Neural cell (in vitro differentiated cells): ENCODE measurements at regions not wholly inside any gene's neighbourhood (a gene's known extent, or its start where the extent isn't known, plus 50 kb on each side); places are given as distances from the start of the nearest gene placed in this dataset.

ENCODE experiments used
- H2AFZ ChIP-seq: fragments of 200-600, 300-800 bp; sonication (generic), shearing (Covaris generic); 2 replicates; pipeline ENCODE4 v1.6.0; 2014; ENCODE audit warnings: low read depth, mild to moderate bottlenecking, antibody characterized with exemption, low read length, moderate library complexity
- H3F3A ChIP-seq: fragments of 200-600 bp; shearing (Covaris generic); 2 replicates; pipeline ENCODE4 v1.6.1; 2016; ENCODE audit warnings: mild to moderate bottlenecking, moderate library complexity, mixed read lengths, antibody characterized with exemption, low read length; ENCODE audit not compliant: insufficient read depth, poor library complexity, severe bottlenecking
- H3K27ac ChIP-seq: fragments of 200-600, 300-800 bp; sonication (generic), shearing (Covaris generic); 2 replicates; pipeline ENCODE4 v1.5.1; 2014; ENCODE audit warnings: mild to moderate bottlenecking, low read length, moderate library complexity
- H3K27me3 ChIP-seq: fragments of 300-800, 200-600 bp; sonication (generic), shearing (Covaris generic); 2 replicates; pipeline ENCODE4 v1.6.0; 2014; ENCODE audit warnings: mild to moderate bottlenecking, low read depth, low read length, moderate library complexity; ENCODE audit not compliant: insufficient read depth
- H3K36me3 ChIP-seq: fragments of 300-800, 200-600 bp; sonication (generic), shearing (Covaris generic); 2 replicates; pipeline ENCODE4 v1.5.1; 2014; ENCODE audit warnings: mild to moderate bottlenecking, antibody characterized with exemption, low read length, moderate library complexity; ENCODE audit not compliant: insufficient read depth
- H3K4me2 ChIP-seq: fragments of 300-800, 200-600 bp; sonication (generic), shearing (Covaris generic); 2 replicates; pipeline ENCODE4 v1.6.0; 2014; ENCODE audit warnings: mild to moderate bottlenecking, low read length
- H3K4me3 ChIP-seq: fragments of 300-800, 200-600 bp; sonication (generic), shearing (Covaris generic); 2 replicates; pipeline ENCODE4 v1.5.1; 2014; ENCODE audit warnings: mild to moderate bottlenecking, low read length, moderate library complexity
- H3K79me2 ChIP-seq: fragments of 200-600 bp; shearing (Covaris generic); replicated peaks from 2 replicates; pipeline ENCODE4 v1.6.0; 2014; ENCODE audit warnings: mild to moderate bottlenecking, low read length, moderate library complexity; ENCODE audit not compliant: insufficient read depth
- H3K9ac ChIP-seq: fragments of 300-800, 200-600 bp; sonication (generic), shearing (Covaris generic); 2 replicates; pipeline ENCODE4 v1.6.1; 2016; ENCODE audit warnings: mild to moderate bottlenecking, low read length, mixed read lengths
- H3K9me2 ChIP-seq: fragments of 200-600 bp; shearing (Covaris generic); 2 replicates; pipeline ENCODE4 v1.6.1; 2016; ENCODE audit warnings: mild to moderate bottlenecking, low read length, mixed read lengths; ENCODE audit not compliant: insufficient read depth
- H3K9me3 ChIP-seq: fragments of 200-600, 300-800 bp; sonication (generic), shearing (Covaris generic); 2 replicates; pipeline ENCODE4 v1.6.1; 2016; ENCODE audit warnings: mild to moderate bottlenecking, mixed run types, low read length, moderate library complexity, mixed read lengths
- H4K20me1 ChIP-seq: fragments of 200-600 bp; shearing (Covaris generic); 2 replicates; pipeline ENCODE4 v1.6.1; 2016; ENCODE audit warnings: mild to moderate bottlenecking, mixed run types; ENCODE audit not compliant: insufficient read depth
- EP300 ChIP-seq: fragments of 450-650 bp; conservative IDR thresholded peaks from 2 replicates; pipeline ENCODE4 v1.6.1; 2014; ENCODE audit warnings: antibody characterized with exemption, mild to moderate bottlenecking, moderate library complexity; ENCODE audit not compliant: poor library complexity, severe bottlenecking
- EZH2 ChIP-seq: fragments of 200-600, 300-800 bp; shearing (Covaris generic), sonication (generic); IDR thresholded peaks from 2 replicates; pipeline ENCODE4 v1.6.1; 2014; ENCODE audit warnings: antibody characterized with exemption, low read length, borderline replicate concordance, mild to moderate bottlenecking; ENCODE audit not compliant: insufficient read depth, poor library complexity, severe bottlenecking
- MXI1 ChIP-seq: fragments of 450-650 bp; conservative IDR thresholded peaks from 2 replicates; pipeline ENCODE4 v1.6.1; 2014; ENCODE audit warnings: antibody characterized with exemption, mild to moderate bottlenecking; ENCODE audit not compliant: poor library complexity, severe bottlenecking
- POLR2AphosphoS5 ChIP-seq: IDR thresholded peaks from 2 replicates; pipeline ENCODE4 v1.6.1; 2012
- RAD21 ChIP-seq: fragments of 450-650 bp; conservative IDR thresholded peaks from 2 replicates; pipeline ENCODE4 v1.6.1; 2014; ENCODE audit warnings: antibody characterized with exemption, mild to moderate bottlenecking, moderate library complexity
- SMC3 ChIP-seq: fragments of 450-650 bp; conservative IDR thresholded peaks from 2 replicates; pipeline ENCODE4 v1.6.1; 2014; ENCODE audit warnings: antibody characterized with exemption, mild to moderate bottlenecking, moderate library complexity; ENCODE audit not compliant: poor library complexity
- TAF1 ChIP-seq: IDR thresholded peaks from 2 replicates; pipeline ENCODE4 v1.6.1; 2012; ENCODE audit warnings: low read depth
- TF ChIP-seq, protein P1 (sequence below): fragments of 450-650 bp; IDR thresholded peaks from 2 replicates; pipeline ENCODE4 v1.5.1; 2014; ENCODE audit warnings: antibody characterized with exemption, mild to moderate bottlenecking, moderate library complexity; ENCODE audit not compliant: poor library complexity, severe bottlenecking
- TF ChIP-seq, protein P2 (sequence below): IDR thresholded peaks from 2 replicates; pipeline ENCODE4 v1.6.1; 2012; ENCODE audit warnings: borderline replicate concordance

DNA sequence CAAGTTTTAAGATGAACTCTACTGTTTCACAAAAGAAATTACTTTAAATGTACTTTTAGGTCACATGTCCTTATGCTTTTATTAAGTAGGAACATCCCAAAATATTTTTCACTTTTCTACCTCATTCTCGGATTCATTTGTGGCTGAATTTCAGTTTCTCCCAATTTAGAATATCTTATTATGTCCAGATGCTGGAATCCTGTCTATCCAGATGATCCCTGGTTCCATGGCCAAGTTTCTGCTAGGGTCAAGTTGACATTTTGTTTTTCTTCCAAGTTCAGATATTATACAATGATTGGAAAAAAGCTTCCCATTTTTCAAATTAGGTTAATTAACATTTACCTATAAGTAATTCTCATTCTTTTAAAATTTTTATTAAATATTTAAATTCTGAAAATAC lies 181.8 kb upstream of the SLC16A7 start:
- Histone ChIP-seq H3K27ac (no peak overlapping the region), H3K36me3 (no peaks in the 10 kb centered on the region), H3K9me3 (no peaks in the 10 kb centered on the region), H2AFZ (no peak overlapping the region), H4K20me1 (no peaks in the 10 kb centered on the region), H3K27me3 (no peaks in the 10 kb centered on the region), H3K9me2 (no peaks in the 10 kb centered on the region), H3K4me3 (no peak overlapping the region), H3K79me2 (no peaks in the 10 kb centered on the region), H3F3A (no peaks in the 10 kb centered on the region), H3K4me2 (no peak overlapping the region), H3K9ac (no peak overlapping the region)
- no peak for TF ChIP-seq EP300
- no peak for TF ChIP-seq POLR2AphosphoS5
- no peak for TF ChIP-seq MXI1

DNA sequence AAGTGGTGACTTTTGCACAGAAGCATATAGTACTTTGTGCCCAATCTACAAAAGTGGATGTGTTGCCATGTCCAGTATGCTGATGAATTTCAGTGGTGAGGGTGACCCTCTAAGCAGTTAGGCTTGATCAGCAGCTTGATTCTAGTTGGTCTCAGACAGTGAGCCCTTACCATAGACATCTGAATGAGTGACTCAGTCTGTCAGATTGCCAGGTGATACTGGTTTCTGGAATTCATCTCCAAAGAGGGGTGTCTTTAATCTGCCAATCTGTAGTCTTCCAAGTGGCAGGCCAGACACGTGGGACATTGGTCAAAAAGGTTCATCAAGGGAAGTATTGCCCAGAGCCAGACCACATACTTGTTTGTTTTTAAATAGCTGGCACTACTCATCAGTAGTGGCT lies 187.4 kb upstream of the SLC16A7 start:
- Histone ChIP-seq H4K20me1 (no peaks in the 10 kb centered on the region), H3K4me2 (no peak overlapping the region), H2AFZ (no peak overlapping the region), H3K9ac (no peak overlapping the region), H3K79me2 (no peaks in the 10 kb centered on the region), H3F3A (no peaks in the 10 kb centered on the region), H3K4me3 (no peak overlapping the region), H3K27ac (no peak overlapping the region), H3K36me3 (no peaks in the 10 kb centered on the region), H3K27me3 (no peaks in the 10 kb centered on the region), H3K9me2 (no peaks in the 10 kb centered on the region), H3K9me3 (no peaks in the 10 kb centered on the region)
- TF ChIP-seq, protein P1, sequence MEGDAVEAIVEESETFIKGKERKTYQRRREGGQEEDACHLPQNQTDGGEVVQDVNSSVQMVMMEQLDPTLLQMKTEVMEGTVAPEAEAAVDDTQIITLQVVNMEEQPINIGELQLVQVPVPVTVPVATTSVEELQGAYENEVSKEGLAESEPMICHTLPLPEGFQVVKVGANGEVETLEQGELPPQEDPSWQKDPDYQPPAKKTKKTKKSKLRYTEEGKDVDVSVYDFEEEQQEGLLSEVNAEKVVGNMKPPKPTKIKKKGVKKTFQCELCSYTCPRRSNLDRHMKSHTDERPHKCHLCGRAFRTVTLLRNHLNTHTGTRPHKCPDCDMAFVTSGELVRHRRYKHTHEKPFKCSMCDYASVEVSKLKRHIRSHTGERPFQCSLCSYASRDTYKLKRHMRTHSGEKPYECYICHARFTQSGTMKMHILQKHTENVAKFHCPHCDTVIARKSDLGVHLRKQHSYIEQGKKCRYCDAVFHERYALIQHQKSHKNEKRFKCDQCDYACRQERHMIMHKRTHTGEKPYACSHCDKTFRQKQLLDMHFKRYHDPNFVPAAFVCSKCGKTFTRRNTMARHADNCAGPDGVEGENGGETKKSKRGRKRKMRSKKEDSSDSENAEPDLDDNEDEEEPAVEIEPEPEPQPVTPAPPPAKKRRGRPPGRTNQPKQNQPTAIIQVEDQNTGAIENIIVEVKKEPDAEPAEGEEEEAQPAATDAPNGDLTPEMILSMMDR = no peak
- TF ChIP-seq EZH2 (no peak), POLR2AphosphoS5 (no peak), SMC3 (no peak), TAF1 (no peak), RAD21 (no peak), MXI1 (no peak), EP300 (no peak)
- TF ChIP-seq, protein P2, sequence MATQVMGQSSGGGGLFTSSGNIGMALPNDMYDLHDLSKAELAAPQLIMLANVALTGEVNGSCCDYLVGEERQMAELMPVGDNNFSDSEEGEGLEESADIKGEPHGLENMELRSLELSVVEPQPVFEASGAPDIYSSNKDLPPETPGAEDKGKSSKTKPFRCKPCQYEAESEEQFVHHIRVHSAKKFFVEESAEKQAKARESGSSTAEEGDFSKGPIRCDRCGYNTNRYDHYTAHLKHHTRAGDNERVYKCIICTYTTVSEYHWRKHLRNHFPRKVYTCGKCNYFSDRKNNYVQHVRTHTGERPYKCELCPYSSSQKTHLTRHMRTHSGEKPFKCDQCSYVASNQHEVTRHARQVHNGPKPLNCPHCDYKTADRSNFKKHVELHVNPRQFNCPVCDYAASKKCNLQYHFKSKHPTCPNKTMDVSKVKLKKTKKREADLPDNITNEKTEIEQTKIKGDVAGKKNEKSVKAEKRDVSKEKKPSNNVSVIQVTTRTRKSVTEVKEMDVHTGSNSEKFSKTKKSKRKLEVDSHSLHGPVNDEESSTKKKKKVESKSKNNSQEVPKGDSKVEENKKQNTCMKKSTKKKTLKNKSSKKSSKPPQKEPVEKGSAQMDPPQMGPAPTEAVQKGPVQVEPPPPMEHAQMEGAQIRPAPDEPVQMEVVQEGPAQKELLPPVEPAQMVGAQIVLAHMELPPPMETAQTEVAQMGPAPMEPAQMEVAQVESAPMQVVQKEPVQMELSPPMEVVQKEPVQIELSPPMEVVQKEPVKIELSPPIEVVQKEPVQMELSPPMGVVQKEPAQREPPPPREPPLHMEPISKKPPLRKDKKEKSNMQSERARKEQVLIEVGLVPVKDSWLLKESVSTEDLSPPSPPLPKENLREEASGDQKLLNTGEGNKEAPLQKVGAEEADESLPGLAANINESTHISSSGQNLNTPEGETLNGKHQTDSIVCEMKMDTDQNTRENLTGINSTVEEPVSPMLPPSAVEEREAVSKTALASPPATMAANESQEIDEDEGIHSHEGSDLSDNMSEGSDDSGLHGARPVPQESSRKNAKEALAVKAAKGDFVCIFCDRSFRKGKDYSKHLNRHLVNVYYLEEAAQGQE = no peak

DNA sequence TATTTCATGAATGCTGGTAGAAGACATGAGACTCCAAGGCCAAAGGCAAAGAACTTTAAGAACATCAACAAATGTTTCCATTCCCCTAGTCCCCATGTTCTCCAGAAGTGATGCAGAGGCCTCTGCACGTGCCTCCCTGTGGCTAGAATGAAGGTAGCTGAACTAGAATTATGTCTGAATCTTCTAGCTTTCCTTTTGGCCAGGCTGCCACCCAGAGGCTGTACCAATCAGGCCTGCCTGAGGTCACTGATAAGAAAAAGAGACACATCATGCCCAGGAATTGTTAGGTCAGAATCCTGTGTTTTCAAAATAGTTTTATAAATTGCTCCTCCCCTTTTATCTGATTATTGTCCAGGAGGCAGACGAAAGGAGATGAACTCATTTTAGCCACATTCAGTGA lies 188.0 kb upstream of the SLC16A7 start:
- Histone ChIP-seq H3K9ac (no peak overlapping the region), H2AFZ (no peak overlapping the region), H3K27ac (no peak overlapping the region), H3K9me3 (no peaks in the 10 kb centered on the region), H3K79me2 (no peaks in the 10 kb centered on the region), H3K36me3 (no peaks in the 10 kb centered on the region), H3K4me2 (no peak overlapping the region), H4K20me1 (no peaks in the 10 kb centered on the region), H3K4me3 (no peak overlapping the region), H3K9me2 (no peaks in the 10 kb centered on the region), H3K27me3 (no peaks in the 10 kb centered on the region), H3F3A (no peaks in the 10 kb centered on the region)
- TF ChIP-seq RAD21 = no peak
- no peak for TF ChIP-seq POLR2AphosphoS5
